Breast epithelium (tissue), 4 donors: ENCODE measurements at regions not wholly inside any gene's neighbourhood (a gene's known extent, or its start where the extent isn't known, plus 50 kb on each side); places are given as distances from the start of the nearest gene placed in this dataset.

ENCODE experiments used
- DNase-seq, 2 donors: peaks; one replicate each; pipeline ENCODE4 v3.0.0-alpha.2; 2019; ENCODE audit warnings: low spot score in 2 of 2
- H3K27ac ChIP-seq, 2 donors: fragments of 200-600 bp; sonication (generic) in 1 of 2; one replicate each; pipeline ENCODE4 v1.5.1; 2016 to 2019; ENCODE audit warnings: mild to moderate bottlenecking in 1 of 2
- H3K27me3 ChIP-seq, 2 donors: fragments of 200-600 bp; sonication (generic) in 1 of 2; one replicate each; pipeline versions ENCODE4 v1.5.1 to v1.6.0; 2017 to 2019; ENCODE audit warnings: control low read depth in 1 of 2, mild to moderate bottlenecking in 1 of 2
- H3K36me3 ChIP-seq: fragments of 200-600 bp; one replicate; pipeline ENCODE4 v1.5.1; 2019
- H3K4me1 ChIP-seq, 2 donors: fragments of 200-600 bp; sonication (generic); one replicate each; pipeline ENCODE4 v1.5.1; 2016 to 2019; ENCODE audit warnings: control low read depth in 1 of 2
- H3K4me3 ChIP-seq, 3 donors: fragments of 200-600 bp; sonication (generic); 1 replicate in 2 of 3; 2 replicates in 1 of 3; pipeline ENCODE4 v1.5.1; 2016 to 2019; ENCODE audit warnings: mild to moderate bottlenecking in 3 of 3, moderate library complexity in 2 of 3
- H3K9me3 ChIP-seq, 2 donors: fragments of 200-600 bp; sonication (generic) in 1 of 2; one replicate each; pipeline ENCODE4 v1.5.1; 2016 to 2019; ENCODE audit warnings: control low read depth in 1 of 2
- POLR2A ChIP-seq: fragments of 450-650 bp; IDR thresholded peaks from one replicate; pipeline ENCODE4 v1.6.1; 2016; ENCODE audit warnings: antibody characterized with exemption, mild to moderate bottlenecking, moderate library complexity
- POLR2AphosphoS5 ChIP-seq, 3 donors: sonication (generic); formaldehyde crosslinking; IDR thresholded peaks; one replicate each; pipeline ENCODE4 v1.6.1; 2017; ENCODE audit warnings: antibody characterized with exemption in 3 of 3
- intact Hi-C: fragments of 100-400 bp; cut with DNase I; formaldehyde crosslinking; loops from one replicate; pipeline ENCODE4 v1.15.1; 2023; ENCODE audit warnings: low total_unique reads
- TF ChIP-seq, protein P1 (sequence below), 3 donors: fragments of 450-650 bp; IDR thresholded peaks; one replicate each; pipeline ENCODE4 v1.5.1; 2016 to 2017; ENCODE audit warnings: antibody characterized with exemption in 3 of 3, mild to moderate bottlenecking in 3 of 3, moderate library complexity in 3 of 3

DNA sequence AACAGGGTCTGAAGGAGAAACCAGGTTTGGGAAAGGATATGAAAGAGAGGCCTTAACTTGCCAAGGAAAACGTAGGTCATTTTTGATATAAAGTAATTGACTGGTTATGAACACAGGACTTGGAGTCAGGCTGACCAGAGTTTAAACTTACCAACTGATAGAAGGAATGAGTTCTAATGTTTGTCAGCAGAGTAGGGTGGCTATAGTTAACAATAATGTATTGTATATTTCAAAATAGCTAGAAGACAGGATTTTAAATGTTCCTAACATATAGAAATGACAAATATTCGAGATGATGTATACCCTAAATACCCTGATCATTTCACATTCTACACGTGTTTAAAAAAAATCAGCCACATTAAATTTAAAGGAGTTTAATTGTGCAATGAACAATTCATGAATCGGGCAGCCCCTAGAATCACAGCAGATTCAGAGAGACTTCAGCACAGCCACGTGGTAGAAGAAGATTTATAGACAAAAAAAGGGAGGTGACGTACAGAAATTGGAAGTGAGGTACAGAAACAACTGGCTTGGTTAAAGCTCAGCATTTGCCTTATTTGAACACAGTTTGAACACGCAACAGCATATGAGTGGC, 52.5 kb upstream of the PLEKHG7 start:
- Histone ChIP-seq H3K36me3 (no peaks in the 10 kb centered on the region), H3K27me3 (no peaks in the 10 kb centered on the region), H3K9me3 (no peaks in the 10 kb centered on the region), H3K4me1 (no peaks in the 10 kb centered on the region), H3K27ac (no peak overlapping the region), H3K4me3 (no peak overlapping the region)
- no peak for TF ChIP-seq POLR2A
- no peak for TF ChIP-seq POLR2AphosphoS5 (IDR thresholded peaks at IDR 0.05)
- TF ChIP-seq, protein P1, sequence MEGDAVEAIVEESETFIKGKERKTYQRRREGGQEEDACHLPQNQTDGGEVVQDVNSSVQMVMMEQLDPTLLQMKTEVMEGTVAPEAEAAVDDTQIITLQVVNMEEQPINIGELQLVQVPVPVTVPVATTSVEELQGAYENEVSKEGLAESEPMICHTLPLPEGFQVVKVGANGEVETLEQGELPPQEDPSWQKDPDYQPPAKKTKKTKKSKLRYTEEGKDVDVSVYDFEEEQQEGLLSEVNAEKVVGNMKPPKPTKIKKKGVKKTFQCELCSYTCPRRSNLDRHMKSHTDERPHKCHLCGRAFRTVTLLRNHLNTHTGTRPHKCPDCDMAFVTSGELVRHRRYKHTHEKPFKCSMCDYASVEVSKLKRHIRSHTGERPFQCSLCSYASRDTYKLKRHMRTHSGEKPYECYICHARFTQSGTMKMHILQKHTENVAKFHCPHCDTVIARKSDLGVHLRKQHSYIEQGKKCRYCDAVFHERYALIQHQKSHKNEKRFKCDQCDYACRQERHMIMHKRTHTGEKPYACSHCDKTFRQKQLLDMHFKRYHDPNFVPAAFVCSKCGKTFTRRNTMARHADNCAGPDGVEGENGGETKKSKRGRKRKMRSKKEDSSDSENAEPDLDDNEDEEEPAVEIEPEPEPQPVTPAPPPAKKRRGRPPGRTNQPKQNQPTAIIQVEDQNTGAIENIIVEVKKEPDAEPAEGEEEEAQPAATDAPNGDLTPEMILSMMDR (IDR thresholded peaks at IDR 0.05): no peak
- intact Hi-C loops: no loop called here
- DNase-seq: no peak

DNA sequence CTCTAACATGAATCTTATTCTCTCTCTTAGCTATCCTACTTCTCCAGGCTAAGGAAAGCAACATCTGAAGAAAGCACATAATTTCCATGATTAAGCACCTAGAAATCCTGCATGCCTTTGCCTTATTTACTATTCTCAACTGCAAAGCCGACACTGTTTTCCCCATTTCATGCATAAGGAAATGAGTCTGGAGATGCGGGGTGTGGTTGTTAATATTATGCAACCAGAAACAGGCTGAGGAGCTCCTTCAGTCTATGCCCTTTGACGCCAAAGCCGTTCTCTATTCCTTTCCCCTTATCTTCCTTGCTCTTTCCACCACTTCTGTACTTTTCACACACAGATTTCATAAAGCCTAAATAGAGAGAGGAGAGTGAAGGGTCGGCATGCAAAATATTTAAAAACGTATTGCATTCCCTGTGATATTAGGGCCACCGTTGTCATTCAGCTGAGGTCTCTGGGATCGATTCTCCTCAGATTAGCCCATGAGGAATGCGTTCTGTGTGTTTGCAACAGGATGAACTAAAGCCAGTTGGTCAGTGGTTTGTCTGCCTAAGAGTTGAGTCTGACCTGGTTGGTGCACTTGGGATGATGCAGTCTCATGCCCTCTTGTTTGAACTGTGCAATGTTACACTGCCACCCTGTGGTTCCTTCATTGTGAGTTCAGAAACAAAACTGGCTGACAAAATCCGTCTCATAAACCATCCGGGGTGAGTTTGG, 53.1 kb upstream of the PLEKHG7 start:
- no peaks in the 10 kb centered on the region for H3K9me3 ChIP-seq
- TF ChIP-seq, protein P1 (IDR thresholded peaks at IDR 0.05): peak in 2 of 3 donors; percentile 73 to 82
- TF ChIP-seq POLR2A: no peak
- H3K4me3 ChIP-seq: no peak overlapping the region
- H3K27ac ChIP-seq: no peak overlapping the region
- no peaks in the 10 kb centered on the region for H3K27me3 ChIP-seq
- no peaks in the 10 kb centered on the region for H3K36me3 ChIP-seq
- peak in 1 of 2 donors; percentile 41 for DNase-seq
- no peaks in the 10 kb centered on the region for H3K4me1 ChIP-seq
- intact Hi-C loops: no loop called here

DNA sequence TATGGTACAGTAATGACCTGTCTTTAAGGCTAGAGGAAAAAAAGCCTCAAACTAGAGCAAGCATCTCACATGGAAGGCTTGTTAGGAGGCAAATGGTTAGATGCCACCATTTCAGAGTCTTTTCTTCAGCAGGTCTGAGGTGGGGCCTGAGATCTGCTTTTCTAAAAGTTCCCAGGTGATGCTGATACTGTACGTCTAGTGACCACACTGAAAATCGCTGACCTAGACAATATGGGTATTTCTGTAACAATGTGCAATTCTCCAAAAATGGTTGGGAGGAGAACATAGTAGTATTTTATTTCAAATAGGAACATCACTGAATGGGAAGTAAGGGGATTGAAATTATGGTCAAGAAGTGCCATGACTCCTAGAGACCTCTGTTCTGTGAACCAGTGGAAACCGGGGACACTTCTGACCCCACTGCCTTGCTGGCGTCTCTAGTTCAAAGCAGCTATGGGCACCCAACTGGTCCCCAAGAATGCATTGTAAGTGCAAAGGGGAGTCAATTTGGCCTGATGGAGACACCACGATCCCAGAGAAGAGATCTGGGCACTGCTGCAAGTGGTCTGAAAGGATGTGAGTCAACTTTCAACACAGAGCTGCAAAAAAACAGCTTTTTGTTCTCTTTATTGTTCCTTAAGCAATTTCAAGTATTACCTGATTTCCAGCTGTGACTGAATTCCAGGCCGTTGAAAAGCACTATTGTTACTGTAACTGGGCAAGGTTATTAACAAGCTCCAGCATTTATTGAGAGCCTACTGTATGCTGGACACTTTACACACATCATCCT, 54.4 kb upstream of the PLEKHG7 start:
- TF ChIP-seq, protein P1 (IDR thresholded peaks at IDR 0.05): no peak
- TF ChIP-seq POLR2AphosphoS5 (IDR thresholded peaks at IDR 0.05) (no peak), POLR2A (no peak)
- Histone ChIP-seq H3K36me3 (no peaks in the 10 kb centered on the region), H3K27me3 (no peaks in the 10 kb centered on the region), H3K27ac (no peak overlapping the region), H3K4me3 (no peak overlapping the region), H3K4me1 (no peaks in the 10 kb centered on the region), H3K9me3 (no peaks in the 10 kb centered on the region)
- intact Hi-C loops: no loop called here
- DNase-seq: no peak

DNA sequence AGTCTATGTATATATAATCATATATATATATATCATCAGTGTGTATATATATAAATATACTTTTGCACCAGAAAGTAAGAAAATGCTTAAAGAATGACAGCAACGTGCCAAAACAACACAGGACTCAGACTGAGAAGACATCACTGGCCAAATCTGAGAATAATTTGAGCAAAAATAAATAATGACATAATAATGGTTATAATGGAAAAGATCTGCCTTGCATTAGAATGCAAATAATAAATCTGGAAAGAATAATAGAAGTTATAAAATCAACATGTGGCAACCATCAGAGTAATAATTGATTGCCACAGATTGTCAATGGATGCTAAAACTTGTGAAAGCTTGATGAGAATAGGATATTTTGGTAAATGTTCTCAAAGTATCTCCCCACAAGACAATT, 61.5 kb upstream of the PLEKHG7 start:
- intact Hi-C loops: no loop called here
- Histone ChIP-seq H3K4me3 (no peak overlapping the region), H3K27me3 (no peaks in the 10 kb centered on the region), H3K36me3 (no peaks in the 10 kb centered on the region), H3K9me3 (no peaks in the 10 kb centered on the region), H3K4me1 (no peaks in the 10 kb centered on the region), H3K27ac (no peak overlapping the region)
- DNase-seq: no peak
- TF ChIP-seq POLR2A (no peak), POLR2AphosphoS5 (IDR thresholded peaks at IDR 0.05) (no peak)
- TF ChIP-seq, protein P1 (IDR thresholded peaks at IDR 0.05): no peak

DNA sequence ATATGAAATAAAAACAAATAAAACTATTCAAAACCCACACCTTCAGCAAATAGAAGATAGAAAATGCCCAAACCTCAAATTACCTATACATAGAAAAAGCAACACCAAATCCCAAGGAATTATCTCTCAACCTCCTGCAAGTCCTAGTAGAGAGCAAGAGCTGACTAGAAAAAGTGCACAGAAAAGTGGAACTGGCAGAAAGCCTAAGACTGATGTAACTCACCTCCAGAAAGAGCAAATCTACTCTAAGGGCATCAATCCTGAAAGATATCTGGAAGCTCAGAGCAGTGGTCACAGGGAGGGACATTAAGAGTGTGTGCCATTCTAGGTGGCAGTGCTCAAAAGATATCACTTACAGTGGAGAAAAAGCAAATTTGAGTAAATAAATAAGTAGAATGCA, 62.1 kb upstream of the PLEKHG7 start:
- no peaks in the 10 kb centered on the region for H3K27me3 ChIP-seq
- H3K4me1 ChIP-seq: no peaks in the 10 kb centered on the region
- DNase-seq: no peak
- TF ChIP-seq POLR2AphosphoS5 (IDR thresholded peaks at IDR 0.05): no peak
- TF ChIP-seq, protein P1 (IDR thresholded peaks at IDR 0.05): no peak
- no peak for TF ChIP-seq POLR2A
- H3K27ac ChIP-seq: no peak overlapping the region
- intact Hi-C loops: no loop called here
- no peak overlapping the region for H3K4me3 ChIP-seq
- H3K36me3 ChIP-seq: no peaks in the 10 kb centered on the region
- H3K9me3 ChIP-seq: no peaks in the 10 kb centered on the region
